SJCRH30 (cell line): ENCODE measurements at regions not wholly inside any gene's neighbourhood (a gene's known extent, or its start where the extent isn't known, plus 50 kb on each side); places are given as distances from the start of the nearest gene placed in this dataset.
"Not testable (repeated sequence)": the region's sequence is repeated elsewhere in the genome, so short reads cannot be mapped to it uniquely, and the experiment has no call there.

ENCODE experiments used
- DNase-seq, 2 experiments: peaks; one replicate each; pipeline ENCODE4 v3.0.0-alpha.2; 2015 to 2020
- H3K27ac ChIP-seq: fragments of 250-450 bp; sonication (Bioruptor Pico); 2 replicates; pipeline ENCODE4 v1.5.1; 2020; ENCODE audit warnings: mild to moderate bottlenecking, moderate library complexity
- H3K27me3 ChIP-seq: fragments of 250-450 bp; sonication (Bioruptor Pico); 2 replicates; pipeline ENCODE4 v1.5.1; 2020; ENCODE audit warnings: mild to moderate bottlenecking, moderate library complexity
- H3K36me3 ChIP-seq: fragments of 250-450 bp; sonication (Bioruptor Pico); 2 replicates; pipeline ENCODE4 v1.5.1; 2020; ENCODE audit warnings: mild to moderate bottlenecking, moderate library complexity
- H3K4me1 ChIP-seq: fragments of 250-450 bp; sonication (Bioruptor Pico); 2 replicates; pipeline ENCODE4 v1.5.1; 2020; ENCODE audit warnings: mild to moderate bottlenecking, moderate library complexity
- H3K4me3 ChIP-seq: fragments of 250-450 bp; sonication (Bioruptor Pico); 2 replicates; pipeline ENCODE4 v1.5.1; 2020; ENCODE audit warnings: mild to moderate bottlenecking, moderate library complexity
- H3K9me3 ChIP-seq: fragments of 250-450 bp; sonication (Bioruptor Pico); replicated peaks from 2 replicates; pipeline ENCODE4 v1.5.1; 2020; ENCODE audit warnings: mild to moderate bottlenecking, moderate library complexity

GRCh38 chr18:24590946-24591345 is 130.5 kb downstream of the HRH4 start:
- H3K4me1 ChIP-seq: peaks cover 31% of the 10 kb centered on the region
- H3K27ac ChIP-seq: peak overlapping the region; percentile 23; the same call in 1 of the 2 replicates
- H3K4me3 ChIP-seq: no peak overlapping the region
- peak in 1 of 2 experiments; percentile 18 for DNase-seq
- H3K36me3 ChIP-seq: no peaks in the 10 kb centered on the region
- H3K27me3 ChIP-seq: no peaks in the 10 kb centered on the region
- no peaks in the 10 kb centered on the region for H3K9me3 ChIP-seq

GRCh38 chr18:24593401-24593800 is 133.0 kb downstream of the HRH4 start:
- Histone ChIP-seq H3K27ac (no peak overlapping the region), H3K36me3 (no peaks in the 10 kb centered on the region), H3K9me3 (no peaks in the 10 kb centered on the region), H3K4me3 (no peak overlapping the region), H3K4me1 (peaks cover 9% of the 10 kb centered on the region), H3K27me3 (no peaks in the 10 kb centered on the region)
- DNase-seq: no peak

GRCh38 chr18:24593886-24594285 is 133.4 kb downstream of the HRH4 start:
- H3K9me3 ChIP-seq: no peaks in the 10 kb centered on the region
- no peak overlapping the region for H3K4me3 ChIP-seq
- no peak for DNase-seq
- no peaks in the 10 kb centered on the region for H3K36me3 ChIP-seq
- no peaks in the 10 kb centered on the region for H3K27me3 ChIP-seq
- no peak overlapping the region for H3K27ac ChIP-seq
- H3K4me1 ChIP-seq: peaks cover 9% of the 10 kb centered on the region

GRCh38 chr18:24595561-24596031 is 135.2 kb downstream of the HRH4 start:
- Histone ChIP-seq H3K27me3 (no peaks in the 10 kb centered on the region), H3K27ac (no peak overlapping the region), H3K4me1 (peaks cover 4% of the 10 kb centered on the region), H3K9me3 (no peaks in the 10 kb centered on the region), H3K4me3 (no peak overlapping the region), H3K36me3 (no peaks in the 10 kb centered on the region)
- no peak for DNase-seq

- DNase-seq: peak; percentile 26 to 82
- Histone ChIP-seq H3K36me3 (no peaks in the 10 kb centered on the region), H3K4me3 (no peak overlapping the region), H3K27me3 (no peaks in the 10 kb centered on the region), H3K9me3 (no peaks in the 10 kb centered on the region), H3K4me1 (0 out of 2 replicates have a peak, but pooled peaks cover 6% of the 10 kb centered on the region), H3K27ac (no peak overlapping the region)
These were observed 139.7 kb downstream of the HRH4 start for GRCh38 chr18:24600076-24600654.

GRCh38 chr18:24601585-24601984 is 141.1 kb downstream of the HRH4 start:
- Histone ChIP-seq H3K27ac (no peak overlapping the region), H3K36me3 (no peaks in the 10 kb centered on the region), H3K9me3 (no peaks in the 10 kb centered on the region), H3K4me3 (no peak overlapping the region), H3K27me3 (no peaks in the 10 kb centered on the region), H3K4me1 (0 out of 2 replicates have a peak, but pooled peaks cover 6% of the 10 kb centered on the region)
- DNase-seq: no peak

GRCh38 chr18:24602201-24602600 is 141.8 kb downstream of the HRH4 start:
- Histone ChIP-seq H3K9me3 (no peaks in the 10 kb centered on the region), H3K4me3 (no peak overlapping the region), H3K4me1 (0 out of 2 replicates have a peak, but pooled peaks cover 6% of the 10 kb centered on the region), H3K27me3 (no peaks in the 10 kb centered on the region), H3K36me3 (no peaks in the 10 kb centered on the region), H3K27ac (no peak overlapping the region)
- DNase-seq: peak in 1 of 2 experiments; percentile 29

GRCh38 chr18:24603151-24603550 is 142.7 kb downstream of the HRH4 start:
- H3K9me3 ChIP-seq: no peaks in the 10 kb centered on the region
- no peak for DNase-seq
- no peaks in the 10 kb centered on the region for H3K27me3 ChIP-seq
- H3K4me1 ChIP-seq: 0 out of 2 replicates have a peak, but pooled peaks cover 6% of the 10 kb centered on the region
- no peaks in the 10 kb centered on the region for H3K36me3 ChIP-seq
- H3K27ac ChIP-seq: no peak overlapping the region
- H3K4me3 ChIP-seq: no peak overlapping the region

GRCh38 chr18:24605444-24605843 is 145.0 kb downstream of the HRH4 start:
- Histone ChIP-seq H3K4me3 (no peak overlapping the region), H3K9me3 (no peaks in the 10 kb centered on the region), H3K4me1 (0 out of 2 replicates have a peak, but pooled peaks cover 6% of the 10 kb centered on the region), H3K36me3 (no peaks in the 10 kb centered on the region), H3K27ac (no peak overlapping the region), H3K27me3 (no peaks in the 10 kb centered on the region)
- DNase-seq: no peak

GRCh38 chr18:24609254-24609653 is 148.8 kb downstream of the HRH4 start:
- no peaks in the 10 kb centered on the region for H3K27me3 ChIP-seq
- no peaks in the 10 kb centered on the region for H3K9me3 ChIP-seq
- no peaks in the 10 kb centered on the region for H3K4me1 ChIP-seq
- peak; percentile 57 to 59 for DNase-seq
- H3K27ac ChIP-seq: no peak overlapping the region
- no peak overlapping the region for H3K4me3 ChIP-seq
- no peaks in the 10 kb centered on the region for H3K36me3 ChIP-seq

- no peaks in the 10 kb centered on the region for H3K4me1 ChIP-seq
- no peaks in the 10 kb centered on the region for H3K9me3 ChIP-seq
- no peaks in the 10 kb centered on the region for H3K27me3 ChIP-seq
- no peak overlapping the region for H3K4me3 ChIP-seq
- DNase-seq: no peak
- no peaks in the 10 kb centered on the region for H3K36me3 ChIP-seq
- no peak overlapping the region for H3K27ac ChIP-seq
These were observed 150.6 kb downstream of the HRH4 start for GRCh38 chr18:24611075-24611474.

- no peak overlapping the region for H3K27ac ChIP-seq
- no peaks in the 10 kb centered on the region for H3K36me3 ChIP-seq
- no peak for DNase-seq
- H3K27me3 ChIP-seq: no peaks in the 10 kb centered on the region
- no peak overlapping the region for H3K4me3 ChIP-seq
- no peaks in the 10 kb centered on the region for H3K9me3 ChIP-seq
- no peaks in the 10 kb centered on the region for H3K4me1 ChIP-seq
These were observed 153.6 kb downstream of the HRH4 start for GRCh38 chr18:24613896-24614640.

- Histone ChIP-seq H3K9me3 (no peaks in the 10 kb centered on the region), H3K27ac (no peak overlapping the region), H3K27me3 (no peaks in the 10 kb centered on the region), H3K4me3 (no peak overlapping the region), H3K36me3 (no peaks in the 10 kb centered on the region), H3K4me1 (no peaks in the 10 kb centered on the region)
- DNase-seq: no peak
These were observed 156.2 kb downstream of the HRH4 start for GRCh38 chr18:24616653-24617052.

- H3K27ac ChIP-seq, DNase-seq, H3K4me3 ChIP-seq, H3K4me1 ChIP-seq, H3K36me3 ChIP-seq, H3K27me3 ChIP-seq, H3K9me3 ChIP-seq: not testable (repeated sequence)
These were observed 164.0 kb downstream of the HRH4 start for GRCh38 chr18:24624421-24624820.

GRCh38 chr18:24627644-24628315 is 167.3 kb downstream of the HRH4 start:
- Histone ChIP-seq H3K36me3 (no peaks in the 10 kb centered on the region), H3K27me3 (no peaks in the 10 kb centered on the region), H3K9me3 (no peaks in the 10 kb centered on the region), H3K4me1 (peaks cover 7% of the 10 kb centered on the region; the same call in 1 of the 2 replicates), H3K27ac (no peak overlapping the region), H3K4me3 (no peak overlapping the region)
- DNase-seq: peak in 1 of 2 experiments; percentile 3
